GM18502 (cell line): ENCODE measurements at regions not wholly inside any gene's neighbourhood (a gene's known extent, or its start where the extent isn't known, plus 50 kb on each side); places are given as distances from the start of the nearest gene placed in this dataset.

Experiments
- ATAC-seq: cut with Tn5 transposase; IDR thresholded peaks from one replicate; pipeline ENCODE4 v1.9.1; 2021; ENCODE audit warnings: mild to moderate bottlenecking; ENCODE audit not compliant: unreplicated experiment, poor library complexity

DNA sequence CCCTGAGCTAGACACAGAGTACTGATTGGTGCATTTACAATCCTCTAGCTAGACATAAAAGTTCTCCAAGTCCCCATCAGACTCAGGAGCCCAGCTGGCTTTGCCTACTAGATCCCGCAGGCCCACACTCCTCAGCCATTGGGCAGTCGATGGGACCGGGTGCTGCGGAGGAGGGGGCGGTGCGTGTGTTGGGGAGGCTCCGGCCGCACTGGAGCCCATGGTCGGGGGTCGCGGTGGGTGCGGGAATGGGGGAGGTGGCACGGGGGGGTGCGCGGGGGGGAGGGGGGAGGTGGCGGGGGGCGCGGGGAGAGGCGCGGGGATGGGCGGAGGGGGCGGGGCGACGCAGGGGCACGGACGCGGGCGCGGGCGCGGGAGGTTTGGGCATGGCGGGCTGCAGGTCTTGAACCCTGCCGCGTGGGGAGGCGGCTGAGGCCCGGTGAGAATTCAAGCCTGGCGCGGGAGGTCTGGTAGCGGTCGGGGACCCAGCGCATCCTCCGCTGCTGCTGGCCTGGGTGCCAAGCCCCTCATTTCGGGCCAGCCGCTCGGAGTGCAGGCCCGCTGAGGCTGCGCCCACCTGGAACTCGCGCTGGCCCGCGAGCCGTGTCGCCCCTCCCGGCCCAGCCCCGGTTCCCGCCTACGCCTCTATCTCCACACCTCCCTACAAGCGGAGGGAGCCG, 674.1 kb downstream of the SLITRK5 start:
- no peak for ATAC-seq

DNA sequence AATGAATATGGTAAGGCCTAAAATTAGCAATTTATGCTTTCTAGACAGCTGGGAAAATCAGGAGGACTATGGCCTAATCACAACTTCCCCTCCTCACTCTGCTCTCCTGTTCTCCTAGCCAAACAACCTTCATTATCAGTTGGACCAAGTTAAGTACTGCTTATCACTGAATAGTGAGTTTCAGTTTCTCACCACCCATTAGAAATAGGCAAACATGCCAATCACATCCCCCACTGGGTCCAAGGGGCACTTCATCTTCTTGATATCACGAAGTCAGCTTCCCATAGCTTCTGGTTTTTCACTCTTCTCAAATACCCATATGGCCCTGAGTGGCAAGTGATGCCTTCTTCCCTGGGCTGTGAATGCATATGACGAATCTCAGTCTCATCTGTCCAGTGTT, 689.6 kb downstream of the SLITRK5 start:
- ATAC-seq: no peak

DNA sequence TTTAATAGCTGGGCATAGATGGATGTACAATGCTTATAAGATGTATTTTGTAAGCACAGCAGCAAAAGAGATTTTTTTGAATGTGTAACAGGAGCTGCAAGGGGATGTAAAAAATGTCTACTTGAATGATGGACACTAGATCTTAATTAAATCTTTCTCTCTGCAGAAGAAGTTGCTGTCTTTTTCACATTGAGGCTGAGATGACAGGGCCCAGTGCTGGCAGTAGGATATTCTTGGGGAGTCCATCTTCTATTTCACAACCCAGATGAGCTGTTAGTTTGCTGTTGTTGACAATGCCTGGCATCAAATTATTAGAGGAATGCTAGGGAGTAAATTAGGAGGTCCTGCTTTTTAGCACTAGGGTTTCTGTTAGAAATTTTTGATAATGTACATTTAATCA, 698.7 kb downstream of the SLITRK5 start:
- no peak for ATAC-seq

DNA sequence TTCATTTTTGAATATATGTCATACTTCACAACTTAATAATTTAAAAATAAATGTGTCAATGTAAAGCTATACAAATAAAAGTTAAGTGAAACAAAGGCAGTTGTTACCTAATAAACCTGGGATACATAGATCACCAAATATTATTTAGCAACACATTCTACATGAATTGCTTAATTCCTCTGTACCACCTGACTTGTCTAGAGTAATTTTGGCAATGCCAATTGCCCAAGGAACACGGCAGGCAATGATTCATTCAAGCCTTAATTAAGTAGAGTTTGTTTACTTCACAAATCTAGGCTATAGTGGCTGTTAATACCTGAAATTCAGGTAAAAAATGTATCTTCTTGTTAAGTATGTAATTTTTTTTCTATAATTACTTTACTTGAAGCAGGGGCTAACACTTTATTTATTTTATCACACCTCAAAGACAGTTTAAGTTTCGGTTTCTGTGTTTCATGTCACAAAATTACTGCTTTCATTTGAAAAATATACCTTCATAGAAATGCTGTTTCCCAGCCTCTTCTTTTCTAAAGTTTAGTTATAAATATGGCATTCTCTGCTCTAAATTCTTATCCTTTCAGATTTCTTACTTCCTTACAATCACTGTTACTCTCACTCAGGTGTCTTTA, 705.7 kb downstream of the SLITRK5 start:
- no peak for ATAC-seq

DNA sequence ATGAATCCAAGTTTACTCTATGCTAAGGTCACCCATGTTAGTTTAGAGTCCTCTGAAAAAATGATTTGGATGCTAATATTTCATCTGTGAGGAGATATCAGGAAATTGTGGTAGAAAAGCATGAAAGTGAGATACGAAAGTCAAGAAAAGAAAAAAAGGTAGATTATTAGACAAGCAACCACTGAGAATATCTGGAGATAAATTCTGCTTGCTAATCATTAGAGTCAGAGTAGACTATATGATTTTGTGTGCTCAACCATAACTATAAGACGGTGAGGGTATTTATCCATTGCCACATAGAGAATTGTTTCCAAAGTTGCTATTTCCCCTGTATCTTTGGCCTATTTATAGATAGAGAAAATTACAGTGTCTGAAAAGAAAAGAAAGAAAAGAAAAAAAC, 706.7 kb downstream of the SLITRK5 start:
- ATAC-seq: no peak

DNA sequence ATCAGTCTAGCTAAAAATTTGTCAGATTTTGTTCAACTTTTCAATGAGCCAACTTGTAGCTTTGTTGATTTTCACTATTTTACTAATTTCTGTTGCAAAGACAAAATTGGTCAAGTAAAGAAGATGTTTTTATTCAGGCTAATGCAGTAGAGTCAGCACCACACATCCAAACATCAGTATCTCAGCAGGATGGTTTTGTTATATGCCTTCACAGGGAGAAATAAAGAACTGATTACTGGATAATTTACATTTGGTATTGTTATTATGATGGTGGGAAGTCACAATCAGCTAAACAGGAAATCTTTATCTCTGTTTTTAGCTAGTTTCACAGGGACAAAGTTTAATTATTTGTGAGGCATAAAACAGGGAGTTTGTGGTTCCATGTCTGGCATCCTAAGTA, 713.4 kb downstream of the SLITRK5 start:
- ATAC-seq: no peak

DNA sequence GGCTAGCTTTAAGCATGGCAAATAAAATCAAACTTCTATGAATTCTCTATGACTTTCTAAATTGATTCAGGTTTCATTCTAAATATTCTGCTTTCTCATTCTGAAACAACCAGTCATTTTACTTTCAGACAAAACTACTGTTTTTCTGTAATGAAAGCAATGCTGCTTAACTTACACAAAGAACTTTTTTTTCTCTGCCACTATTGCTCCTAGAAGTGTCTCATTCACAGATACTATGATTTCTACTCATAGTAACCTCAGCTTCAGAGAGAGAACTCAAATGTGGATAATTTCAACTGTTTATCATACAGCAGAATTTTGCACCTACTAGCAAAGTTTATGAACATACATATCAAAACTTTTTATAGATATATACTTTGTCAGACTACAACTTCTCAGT, 724.6 kb downstream of the SLITRK5 start:
- ATAC-seq: no peak

DNA sequence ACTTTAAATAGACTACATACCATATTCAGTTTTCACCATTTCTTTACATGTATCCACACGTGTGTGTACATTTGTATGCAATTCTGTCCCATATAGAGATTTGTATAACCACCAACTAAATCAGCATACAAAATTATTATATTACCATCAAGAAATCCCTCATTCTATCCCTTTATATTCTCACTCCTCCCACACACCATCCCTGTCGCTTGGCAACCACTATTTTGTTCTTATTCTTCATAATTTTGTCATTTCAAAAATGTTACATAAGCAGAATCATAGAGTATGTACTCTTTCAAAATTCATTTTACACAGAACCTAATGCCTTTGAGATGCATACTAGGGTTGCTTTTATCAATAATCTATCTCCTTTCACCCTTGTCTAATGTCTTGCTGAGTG, 740.5 kb downstream of the SLITRK5 start:
- no peak for ATAC-seq

DNA sequence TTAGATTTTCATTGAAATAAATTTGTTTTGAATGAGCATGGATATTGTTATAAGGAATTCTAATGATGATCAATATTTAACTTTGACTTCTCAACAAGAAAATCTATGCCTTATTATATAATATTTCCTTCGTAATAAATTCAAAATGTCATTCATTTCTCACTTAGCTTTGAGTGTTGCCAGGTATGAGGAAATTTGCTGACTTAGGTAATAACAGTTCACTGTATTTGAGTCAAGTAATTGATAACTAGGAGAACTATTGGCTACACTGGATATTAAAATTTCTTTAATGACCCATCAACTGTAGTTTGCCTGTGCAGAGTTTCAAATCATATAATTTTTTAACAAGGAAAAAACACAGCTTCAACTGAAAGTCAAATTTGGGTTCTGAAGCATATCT, 746.6 kb downstream of the SLITRK5 start:
- ATAC-seq: no peak

DNA sequence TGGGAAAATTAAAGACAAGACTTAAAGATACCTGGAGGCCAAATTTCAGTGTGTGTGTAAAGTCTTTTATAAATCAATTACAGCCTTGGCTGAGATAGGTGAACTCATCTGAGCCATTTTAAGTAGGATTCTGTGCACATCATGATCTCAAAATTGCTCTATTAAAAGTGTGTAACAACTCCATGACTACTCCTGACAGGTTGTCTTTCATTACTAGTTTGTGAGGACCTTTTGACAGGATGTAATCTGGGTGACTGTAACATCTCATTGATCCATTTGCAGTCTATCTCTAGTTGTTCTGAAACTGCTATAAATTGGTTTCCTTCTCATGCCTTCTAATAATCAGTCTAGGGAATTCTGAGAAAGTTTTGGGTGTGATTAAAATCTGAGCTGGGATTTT, 753.3 kb downstream of the SLITRK5 start:
- no peak for ATAC-seq

DNA sequence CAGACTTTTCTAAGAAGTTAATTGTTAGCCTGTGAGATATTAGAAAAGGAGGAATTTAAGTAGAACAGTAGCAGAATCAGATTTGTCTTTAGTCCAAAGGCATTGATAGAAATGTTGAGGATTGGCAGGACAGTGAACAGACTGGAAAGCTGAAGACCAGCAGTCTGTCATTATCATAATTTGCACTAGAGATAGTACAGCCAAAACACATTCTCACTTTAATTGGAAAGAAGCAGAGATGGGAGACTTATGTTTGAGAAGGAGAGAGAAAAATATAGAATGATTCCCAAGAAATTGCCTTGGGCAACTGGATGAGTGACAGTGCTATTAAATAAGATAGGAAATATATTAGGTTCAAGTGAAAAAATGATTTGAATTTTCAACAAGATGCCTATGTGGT, 755.5 kb downstream of the SLITRK5 start:
- no peak for ATAC-seq

DNA sequence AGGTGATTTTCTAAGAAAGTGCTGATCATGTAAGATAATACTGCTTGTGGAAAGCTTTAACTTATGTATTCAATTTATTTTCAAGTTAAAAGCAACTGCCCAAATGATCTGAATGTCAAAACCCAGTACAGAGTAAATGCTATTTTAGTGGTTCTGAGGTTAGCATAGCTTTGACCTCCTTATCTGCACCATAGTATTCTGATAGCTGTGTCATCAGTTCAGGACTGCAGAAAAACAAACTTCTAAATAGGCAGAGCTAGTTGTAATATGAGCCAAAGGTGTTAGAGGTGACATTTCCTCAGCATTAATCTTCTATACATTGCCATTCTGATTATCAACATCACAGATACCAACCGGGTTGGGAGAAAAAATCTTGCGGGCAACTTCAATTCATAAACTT, 758.7 kb downstream of the SLITRK5 start:
- no peak for ATAC-seq

DNA sequence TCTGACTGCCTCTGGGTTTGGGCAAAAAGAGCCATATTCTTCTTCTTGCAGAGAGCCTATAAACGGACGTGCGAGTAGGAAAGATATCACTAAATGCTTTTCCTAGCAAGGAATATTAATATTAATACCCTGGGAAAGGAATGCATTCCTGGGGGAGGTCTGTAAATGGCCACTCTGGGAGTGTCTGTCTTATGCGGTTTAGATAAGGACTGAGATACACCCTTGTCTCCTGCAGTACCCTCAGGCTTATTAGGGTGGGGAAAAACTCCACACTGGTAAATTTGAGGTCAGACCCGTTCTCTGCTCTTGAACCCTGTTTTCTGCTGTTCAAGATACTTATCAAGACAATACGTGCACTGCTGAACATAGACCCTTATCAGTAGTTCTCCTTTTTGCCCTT, 763.8 kb downstream of the SLITRK5 start:
- ATAC-seq: no peak

DNA sequence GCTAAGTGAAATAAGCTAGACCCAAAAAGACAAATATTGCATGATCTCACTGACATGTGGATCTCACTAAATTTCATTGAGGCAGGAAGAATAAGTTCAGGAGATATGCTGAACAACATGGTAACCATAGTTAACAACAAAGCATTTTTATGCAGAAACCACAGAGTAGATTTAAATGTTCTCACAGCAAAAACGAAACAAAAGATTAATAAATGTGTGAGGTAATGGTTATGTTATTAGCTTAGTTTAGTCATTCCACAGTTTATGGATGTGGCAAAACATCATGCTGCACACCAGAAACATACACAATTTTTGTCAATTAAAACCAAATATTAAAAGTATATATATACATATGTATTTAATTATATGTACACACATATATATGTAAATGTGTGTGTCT, 765.8 kb downstream of the SLITRK5 start:
- no peak for ATAC-seq

DNA sequence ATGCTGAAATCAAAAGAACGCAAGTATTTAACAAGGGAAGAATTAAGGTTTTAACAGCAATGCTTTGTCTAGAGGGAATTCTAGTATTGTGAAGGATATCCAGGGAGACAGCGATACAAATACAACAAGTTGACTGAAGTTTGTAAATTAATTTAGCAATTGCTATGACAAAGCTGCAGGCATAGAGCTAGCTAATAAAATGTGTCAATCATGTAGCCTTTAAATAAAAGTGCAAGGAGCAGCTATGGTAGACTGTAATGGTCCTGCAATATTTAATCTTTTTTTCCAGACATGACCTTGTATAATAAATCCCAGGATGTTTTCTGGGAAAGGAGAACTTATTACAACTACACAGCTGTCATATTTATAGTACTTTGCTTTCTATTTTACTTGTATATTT, 779.3 kb downstream of the SLITRK5 start:
- no peak for ATAC-seq

DNA sequence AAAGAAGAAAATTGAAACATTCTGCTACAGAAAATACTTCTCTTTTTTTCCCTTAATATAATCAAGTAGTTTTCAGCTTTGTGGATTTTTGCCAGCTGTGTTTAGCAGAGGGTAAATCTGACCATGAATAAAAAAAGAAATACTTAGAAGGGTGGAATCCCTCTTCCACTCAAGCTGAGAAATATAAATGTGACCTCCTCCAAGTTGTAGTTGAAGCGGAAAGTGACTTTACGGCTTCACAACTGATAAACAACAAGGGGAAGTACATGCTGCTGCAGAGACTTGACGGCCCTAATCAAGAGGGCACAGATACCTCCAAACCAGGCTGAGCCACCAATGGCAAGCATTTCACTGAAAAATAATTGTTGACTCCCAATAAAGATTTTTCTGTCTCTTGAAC, 785.0 kb downstream of the SLITRK5 start:
- ATAC-seq: no peak

DNA sequence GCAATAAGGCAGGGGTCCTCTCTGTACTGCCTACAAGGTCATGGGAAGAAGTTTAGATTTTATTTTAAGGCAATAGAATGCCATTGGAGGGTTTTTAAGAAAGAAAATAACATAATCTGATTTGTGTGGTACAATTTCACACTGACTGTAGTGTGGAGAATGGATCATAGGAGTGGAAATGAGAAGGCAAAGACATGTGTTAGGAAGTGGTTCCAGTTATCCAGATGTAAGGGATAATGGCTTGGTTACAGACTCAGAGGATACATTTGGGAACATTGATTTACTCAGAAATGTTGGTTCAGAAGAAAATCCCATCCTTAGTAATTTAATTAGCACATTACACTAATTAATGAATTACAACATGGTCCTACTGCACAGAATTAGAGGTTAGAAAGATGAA, 788.2 kb downstream of the SLITRK5 start:
- no peak for ATAC-seq

DNA sequence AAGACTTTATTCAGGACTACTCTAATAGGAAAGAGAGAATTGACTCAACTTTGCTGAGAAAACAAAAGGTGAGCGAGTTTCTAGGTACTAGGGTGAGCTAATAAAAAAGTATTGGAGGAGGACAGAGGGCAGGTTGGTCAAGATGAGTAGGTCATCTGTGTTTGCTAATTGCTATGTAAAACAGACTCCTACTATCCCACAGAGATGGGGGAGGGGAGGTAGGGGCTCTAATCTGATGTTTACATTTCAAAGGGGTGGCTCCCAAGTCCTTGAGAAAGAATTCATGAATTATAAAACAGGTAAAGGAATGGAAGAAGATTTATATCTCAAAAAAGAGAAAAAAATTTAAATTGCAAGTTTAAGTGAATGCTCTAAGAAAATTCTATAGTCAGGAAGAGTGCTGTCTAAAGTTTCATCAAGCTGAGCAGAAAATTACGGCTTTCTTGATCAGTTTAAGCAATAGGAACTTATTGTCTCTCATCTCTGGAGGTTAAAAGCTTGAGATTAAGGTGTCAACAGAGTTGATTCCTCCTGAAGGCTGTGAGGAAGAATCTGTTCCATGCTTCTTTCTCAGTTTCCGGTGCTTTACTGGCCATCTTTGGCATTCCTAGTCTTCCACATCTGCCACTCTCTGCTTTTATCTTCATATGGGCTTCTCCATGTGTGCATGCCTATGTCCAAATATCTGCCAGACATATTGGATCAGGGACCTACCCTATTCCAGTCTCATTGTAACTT, 790.3 kb downstream of the SLITRK5 start:
- ATAC-seq: no peak

DNA sequence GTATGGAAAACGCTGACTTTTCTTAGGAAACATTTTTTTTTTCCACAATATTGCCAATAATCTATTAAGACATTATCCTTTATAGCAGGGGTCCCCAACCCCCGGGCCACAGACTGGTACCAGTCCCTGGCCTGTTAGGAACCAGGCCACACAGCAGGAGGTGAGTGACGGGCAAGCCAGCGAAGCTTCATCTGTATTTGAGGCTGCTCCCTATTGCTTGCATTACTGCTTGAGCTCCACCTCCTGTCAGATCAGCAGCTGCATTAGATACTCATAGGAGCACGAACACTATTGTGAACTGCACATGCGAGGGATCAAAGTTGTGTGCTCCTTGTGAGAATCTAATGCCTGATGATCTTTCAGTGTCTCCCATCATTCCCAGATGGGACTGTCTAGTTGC, 793.7 kb downstream of the SLITRK5 start:
- no peak for ATAC-seq

DNA sequence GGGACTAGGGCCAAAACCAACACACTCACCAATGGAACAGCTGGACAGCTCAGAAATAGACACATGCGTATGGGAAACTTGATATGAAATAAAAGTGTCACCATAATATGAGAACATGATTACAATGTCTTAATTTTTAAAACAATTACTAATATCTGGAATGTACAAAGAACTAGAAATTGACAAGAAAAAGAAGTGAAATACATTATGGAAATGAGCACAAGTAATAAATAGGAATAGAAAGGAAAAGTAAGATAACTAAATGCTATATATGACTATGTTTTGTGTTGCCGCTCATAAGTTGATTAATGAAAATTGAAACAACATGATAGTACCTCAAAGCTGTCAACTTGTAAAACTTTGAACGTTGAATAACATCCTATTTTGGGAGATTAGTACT, 801.1 kb downstream of the SLITRK5 start:
- ATAC-seq: peak; percentile 61

DNA sequence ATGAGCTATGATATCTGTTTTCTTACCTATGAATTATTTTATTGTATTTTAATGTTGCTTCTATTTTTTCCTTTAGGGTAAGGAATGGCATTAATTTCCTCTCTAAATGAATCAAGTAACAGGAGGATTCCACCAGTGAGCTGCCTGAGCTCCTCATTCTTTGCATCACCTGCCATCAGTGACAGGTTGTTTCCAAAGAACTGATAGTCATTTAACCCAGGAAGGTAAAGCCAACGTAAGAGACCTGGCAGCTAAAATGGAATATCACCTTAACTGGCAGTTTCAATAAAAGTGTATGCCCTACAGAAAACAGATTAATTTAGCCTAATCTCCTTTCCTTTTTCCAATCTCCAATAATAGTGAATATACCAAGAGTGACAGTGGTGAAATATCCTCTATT, 812.0 kb downstream of the SLITRK5 start:
- no peak for ATAC-seq

DNA sequence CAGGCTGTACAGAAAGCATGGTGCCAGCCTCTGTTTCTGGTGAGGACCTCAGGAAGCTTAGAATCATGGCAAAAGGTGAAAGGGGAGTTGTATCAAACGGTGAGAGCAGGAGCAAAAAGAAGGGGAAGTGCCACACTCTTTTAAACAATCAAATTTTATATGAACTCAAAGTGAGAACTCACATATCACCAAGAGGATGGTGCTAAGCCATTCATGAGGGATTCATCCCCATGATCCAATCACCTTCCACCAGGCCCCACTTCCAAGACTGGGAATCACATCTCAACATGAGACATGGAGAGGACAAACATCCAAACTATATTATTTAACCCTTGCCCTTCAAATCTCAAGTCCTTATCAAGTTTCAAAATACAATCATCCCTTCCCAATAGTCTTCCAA, 836.7 kb downstream of the SLITRK5 start:
- no peak for ATAC-seq
